ENCODE measurements at regions not wholly inside any gene's neighbourhood (a gene's known extent, or its start where the extent isn't known, plus 50 kb on each side); places are given as distances from the start of the nearest gene placed in this dataset.

GRCh38 chr14:22403296-22403695 lies 185.7 kb downstream of the DAD1 start:
- no peaks in the 10 kb centered on the region for H3K9me3 ChIP-seq
- no peaks in the 10 kb centered on the region for H3K36me3 ChIP-seq (replicated peaks)
- peaks cover 2% of the 10 kb centered on the region; the same call in 1 of the 2 replicates for H3K27me3 ChIP-seq (ENCODE audit: low read depth)
- no peak overlapping the region for H3K4me3 ChIP-seq
- in situ Hi-C loops (cut with MboI; ENCODE audit: low sequenced_read_pairs): no loop called here
- no peak for DNase-seq (ENCODE audit: low spot score in 2 of 2)
- no peaks in the 10 kb centered on the region for H3K4me1 ChIP-seq

- Histone ChIP-seq H3K4me3 (no peak overlapping the region), H3K4me1 (no peaks in the 10 kb centered on the region), H3K9me3 (no peaks in the 10 kb centered on the region), H3K36me3 (replicated peaks) (no peaks in the 10 kb centered on the region), H3K27me3 (ENCODE audit: low read depth) (peaks cover 2% of the 10 kb centered on the region; the same call in 1 of the 2 replicates)
- no peak for DNase-seq (ENCODE audit: low spot score in 2 of 2)
- in situ Hi-C loops (cut with MboI; ENCODE audit: low sequenced_read_pairs): no loop called here
Observed at GRCh38 chr14:22400655-22401259, 188.3 kb downstream of the DAD1 start.

DNA sequence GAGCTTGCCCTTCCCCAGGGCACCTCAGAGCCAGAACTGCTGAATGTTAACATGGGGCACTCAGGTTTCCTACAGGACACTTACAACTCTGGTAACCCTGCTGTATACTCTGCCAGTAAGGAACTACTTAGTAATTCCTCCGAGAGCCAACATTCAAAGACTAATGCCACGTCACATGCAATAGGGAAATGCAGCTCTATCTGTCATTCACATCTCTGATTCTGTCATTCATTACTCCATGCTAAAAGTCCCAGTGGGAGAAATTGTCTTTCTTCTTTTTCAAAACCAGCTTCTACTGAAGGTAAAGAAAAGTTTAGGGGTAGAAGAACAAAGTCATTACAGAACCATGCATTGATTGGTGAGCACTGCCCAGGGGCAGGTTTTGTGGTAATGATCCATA lies 189.2 kb downstream of the DAD1 start:
- H3K27me3 ChIP-seq (ENCODE audit: low read depth): peaks cover 2% of the 10 kb centered on the region
- no peaks in the 10 kb centered on the region for H3K4me1 ChIP-seq
- no peaks in the 10 kb centered on the region for H3K9me3 ChIP-seq
- in situ Hi-C loops (cut with MboI; ENCODE audit: low sequenced_read_pairs): loop anchor here (25.0 kb wide), 1 partner anchor 463 kb away; the partner anchor contains the start of gene LRP10
- H3K36me3 ChIP-seq (replicated peaks): no peaks in the 10 kb centered on the region
- no peak for DNase-seq (ENCODE audit: low spot score in 2 of 2)
- H3K4me3 ChIP-seq: no peak overlapping the region

- in situ Hi-C loops (cut with MboI; ENCODE audit: low sequenced_read_pairs): loop anchor here (25.0 kb wide), 1 partner anchor 465 kb away; the partner anchor contains the start of gene LRP10
- Histone ChIP-seq H3K27me3 (ENCODE audit: low read depth) (peaks cover 10% of the 10 kb centered on the region), H3K36me3 (replicated peaks) (no peaks in the 10 kb centered on the region), H3K9me3 (no peaks in the 10 kb centered on the region), H3K4me3 (no peak overlapping the region), H3K4me1 (no peaks in the 10 kb centered on the region)
- DNase-seq (ENCODE audit: low spot score in 2 of 2): no peak
Observed at GRCh38 chr14:22397221-22397737, 191.7 kb downstream of the DAD1 start.

DNA sequence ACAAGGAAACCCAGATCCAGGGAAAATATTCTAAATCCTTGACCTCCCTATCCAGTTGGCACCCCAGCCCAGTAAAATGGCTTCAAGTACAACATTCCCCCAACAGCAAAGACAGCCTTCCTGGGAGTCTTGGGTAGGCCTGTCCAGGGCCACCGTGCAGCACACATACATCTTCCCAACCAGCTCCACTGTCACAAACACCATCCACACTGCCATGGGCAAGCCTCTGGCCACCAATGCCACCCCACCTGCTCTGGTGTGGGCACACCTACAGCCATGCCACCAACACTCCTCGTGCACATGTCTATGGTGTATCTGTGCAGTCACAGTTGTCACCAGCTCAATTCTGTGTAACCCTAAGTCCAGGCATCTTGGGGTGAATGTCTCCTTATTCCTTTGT lies 193.2 kb downstream of the DAD1 start:
- H3K4me3 ChIP-seq: no peak overlapping the region
- no peaks in the 10 kb centered on the region for H3K4me1 ChIP-seq
- H3K36me3 ChIP-seq (replicated peaks): no peaks in the 10 kb centered on the region
- no peaks in the 10 kb centered on the region for H3K9me3 ChIP-seq
- H3K27me3 ChIP-seq (ENCODE audit: low read depth): peaks cover 21% of the 10 kb centered on the region
- DNase-seq (ENCODE audit: low spot score in 2 of 2): no peak
- in situ Hi-C loops (cut with MboI; ENCODE audit: low sequenced_read_pairs): loop anchor here (25.0 kb wide), 1 partner anchor 466 kb away; the partner anchor contains the start of gene LRP10

GRCh38 chr14:22394616-22395015 lies 194.4 kb downstream of the DAD1 start:
- H3K4me3 ChIP-seq: no peak overlapping the region
- no peak for DNase-seq (ENCODE audit: low spot score in 2 of 2)
- in situ Hi-C loops (cut with MboI; ENCODE audit: low sequenced_read_pairs): loop anchor here (5.0 to 25.0 kb wide), 2 partner anchors 78 to 468 kb away; partner anchors contain the start of gene LRP10

GRCh38 chr14:22393796-22394195 lies 195.2 kb downstream of the DAD1 start:
- DNase-seq (ENCODE audit: low spot score in 2 of 2): no peak
- in situ Hi-C loops (cut with MboI; ENCODE audit: low sequenced_read_pairs): loop anchor here (5.0 to 25.0 kb wide), 2 partner anchors 79 to 469 kb away; partner anchors contain the start of gene LRP10
- H3K9me3 ChIP-seq: no peaks in the 10 kb centered on the region
- no peaks in the 10 kb centered on the region for H3K4me1 ChIP-seq
- H3K27me3 ChIP-seq (ENCODE audit: low read depth): peaks cover 21% of the 10 kb centered on the region
- no peak overlapping the region for H3K4me3 ChIP-seq
- no peaks in the 10 kb centered on the region for H3K36me3 ChIP-seq (replicated peaks)

More at GRCh38 chr14:22394616-22395015, 194.4 kb downstream of the DAD1 start:
- Histone ChIP-seq H3K27me3 (ENCODE audit: low read depth) (peaks cover 21% of the 10 kb centered on the region), H3K4me1 (no peaks in the 10 kb centered on the region), H3K36me3 (replicated peaks) (no peaks in the 10 kb centered on the region), H3K9me3 (no peaks in the 10 kb centered on the region)

- no peaks in the 10 kb centered on the region for H3K36me3 ChIP-seq (replicated peaks)
- no peak overlapping the region for H3K4me3 ChIP-seq
- H3K4me1 ChIP-seq: no peaks in the 10 kb centered on the region
- no peaks in the 10 kb centered on the region for H3K9me3 ChIP-seq
- H3K27me3 ChIP-seq (ENCODE audit: low read depth): peaks cover 21% of the 10 kb centered on the region
- peak; percentile 40 to 66 for DNase-seq (ENCODE audit: low spot score in 2 of 2)
- in situ Hi-C loops (cut with MboI; ENCODE audit: low sequenced_read_pairs): loop anchor here (5.0 to 25.0 kb wide), 2 partner anchors 80 to 470 kb away; partner anchors contain the start of gene LRP10
Observed at GRCh38 chr14:22391908-22392565, 197.0 kb downstream of the DAD1 start.

DNA sequence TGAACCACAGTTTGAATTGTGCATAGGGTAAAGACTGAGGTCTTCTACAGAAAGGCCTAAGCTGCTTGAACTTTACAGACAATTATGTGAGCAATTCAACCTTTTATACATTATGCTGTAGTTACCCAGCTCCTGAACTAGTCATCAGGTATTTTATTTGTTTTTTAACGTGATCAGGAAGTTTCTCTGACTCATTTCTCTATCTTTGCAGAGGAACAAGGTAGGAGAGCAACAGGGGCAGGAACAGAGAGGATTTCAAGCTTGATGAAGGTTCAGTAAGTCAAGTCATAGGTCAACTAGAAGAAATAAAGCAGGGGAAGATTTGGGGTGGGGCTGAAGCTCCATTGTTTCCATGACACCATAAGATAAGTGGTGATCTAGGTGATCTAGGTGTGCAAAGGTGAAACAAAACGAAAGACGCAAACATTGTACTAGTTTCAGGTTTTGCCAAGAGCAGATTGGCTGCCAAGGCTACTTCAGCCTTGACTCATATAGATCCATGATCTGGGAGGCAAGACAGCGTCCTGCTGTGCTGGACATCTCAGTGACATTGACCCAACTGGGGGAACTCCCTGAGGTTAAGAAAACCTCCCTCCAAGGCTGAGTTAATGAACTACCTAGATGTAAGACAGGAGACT lies 198.1 kb downstream of the DAD1 start:
- in situ Hi-C loops (cut with MboI; ENCODE audit: low sequenced_read_pairs): loop anchor here (5.0 to 25.0 kb wide), 2 partner anchors 81 to 471 kb away; partner anchors contain the start of gene LRP10
- Histone ChIP-seq H3K9me3 (no peaks in the 10 kb centered on the region), H3K4me3 (no peak overlapping the region), H3K36me3 (replicated peaks) (no peaks in the 10 kb centered on the region), H3K4me1 (no peaks in the 10 kb centered on the region), H3K27me3 (ENCODE audit: low read depth) (peaks cover 21% of the 10 kb centered on the region)
- DNase-seq (ENCODE audit: low spot score in 2 of 2): no peak

- Histone ChIP-seq H3K36me3 (replicated peaks) (no peaks in the 10 kb centered on the region), H3K4me3 (no peak overlapping the region), H3K9me3 (no peaks in the 10 kb centered on the region), H3K4me1 (no peaks in the 10 kb centered on the region), H3K27me3 (ENCODE audit: low read depth) (peaks cover 21% of the 10 kb centered on the region)
- no peak for DNase-seq (ENCODE audit: low spot score in 2 of 2)
- in situ Hi-C loops (cut with MboI; ENCODE audit: low sequenced_read_pairs): loop anchor here (5.0 to 25.0 kb wide), 2 partner anchors 82 to 472 kb away; partner anchors contain the start of gene LRP10
Observed at GRCh38 chr14:22390195-22390594, 198.8 kb downstream of the DAD1 start.

DNA sequence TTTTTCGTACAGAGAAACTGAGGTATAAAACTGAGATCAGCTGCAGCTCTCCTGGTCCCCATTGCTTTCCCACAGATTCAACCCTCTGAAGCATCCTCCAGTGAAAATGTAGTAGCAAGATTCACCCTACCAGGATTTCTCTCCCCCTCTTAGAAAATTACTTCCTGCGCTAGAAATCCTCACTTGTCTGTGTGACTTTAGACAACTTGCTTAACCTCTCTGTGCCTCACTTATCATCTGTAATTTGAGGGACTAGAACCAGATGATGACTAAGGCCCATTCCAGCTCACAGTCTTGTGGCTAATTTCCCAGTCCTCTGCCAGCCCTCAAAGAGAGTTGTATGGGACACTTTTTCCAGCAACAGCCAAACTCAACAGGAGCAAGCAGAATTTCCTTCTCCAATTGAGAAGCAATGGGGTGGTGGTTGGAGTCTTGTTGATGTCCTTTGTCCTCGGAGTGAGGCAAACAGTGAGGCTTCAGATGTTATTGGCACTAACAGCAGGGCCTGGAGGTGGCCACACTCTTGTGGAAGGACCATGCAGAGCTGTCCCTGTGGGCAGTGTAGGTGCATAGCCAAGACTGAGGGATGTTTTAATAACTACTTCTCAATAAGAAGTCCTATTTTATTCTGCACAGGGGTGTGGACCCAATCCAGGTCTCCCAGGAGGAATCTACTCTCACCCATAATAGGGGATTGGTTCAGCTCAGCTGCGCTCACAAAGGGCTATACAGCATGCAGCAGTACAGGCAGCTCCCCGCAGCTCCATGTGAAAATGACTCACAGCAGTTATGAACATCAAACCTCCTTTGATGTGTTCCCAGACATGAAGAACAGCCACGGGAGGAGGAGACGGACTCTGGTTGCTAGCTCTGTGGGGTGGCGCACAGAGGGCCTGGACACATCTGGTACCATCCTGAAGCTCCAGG lies 200.1 kb downstream of the DAD1 start:
- no peaks in the 10 kb centered on the region for H3K4me1 ChIP-seq
- H3K4me3 ChIP-seq: no peak overlapping the region
- H3K9me3 ChIP-seq: no peaks in the 10 kb centered on the region
- DNase-seq (ENCODE audit: low spot score in 2 of 2): no peak
- peaks cover 23% of the 10 kb centered on the region for H3K27me3 ChIP-seq (ENCODE audit: low read depth)
- in situ Hi-C loops (cut with MboI; ENCODE audit: low sequenced_read_pairs): loop anchor here (10.0 to 25.0 kb wide), 2 partner anchors 74 to 473 kb away; partner anchors contain the start of gene LRP10
- H3K36me3 ChIP-seq (replicated peaks): no peaks in the 10 kb centered on the region

- Histone ChIP-seq H3K9me3 (no peaks in the 10 kb centered on the region), H3K36me3 (replicated peaks) (no peaks in the 10 kb centered on the region), H3K4me3 (no peak overlapping the region), H3K4me1 (no peaks in the 10 kb centered on the region), H3K27me3 (ENCODE audit: low read depth) (peaks cover 21% of the 10 kb centered on the region)
- no peak for DNase-seq (ENCODE audit: low spot score in 2 of 2)
- in situ Hi-C loops (cut with MboI; ENCODE audit: low sequenced_read_pairs): loop anchor here (10.0 to 25.0 kb wide), 2 partner anchors 73 to 474 kb away; partner anchors contain the start of gene LRP10
Observed at GRCh38 chr14:22387776-22388241, 201.2 kb downstream of the DAD1 start.
